Naive B cell (primary cell): ENCODE measurements at regions not wholly inside any gene's neighbourhood (a gene's known extent, or its start where the extent isn't known, plus 50 kb on each side); places are given as distances from the start of the nearest gene placed in this dataset.
"Not testable (repeated sequence)": the region's sequence is repeated elsewhere in the genome, so short reads cannot be mapped to it uniquely, and the experiment has no call there.

Experiments
- ATAC-seq, 2 donors: fragments of 150-1000 bp; cut with Tn5 transposase; 2 replicates each; pipeline ENCODE4 v1.10.0; 2021; ENCODE audit warnings: low read depth in 2 of 2, mild to moderate bottlenecking in 2 of 2, moderate library complexity in 2 of 2
- DNase-seq: peaks from one replicate; pipeline ENCODE4 v3.0.0; 2022
- H3K27ac Mint-ChIP-seq, 6 donors: one replicate each; pipeline ENCODE4 v1.8.0; 2020 to 2022; ENCODE audit warnings: mild to moderate bottlenecking in 6 of 6, mixed read lengths in 6 of 6, moderate library complexity in 5 of 6, inconsistent platforms in 2 of 6
- H3K27me3 Mint-ChIP-seq, 3 donors: one replicate each; pipeline ENCODE4 v1.8.0; 2021 to 2022; ENCODE audit warnings: mixed read lengths in 3 of 3, mild to moderate bottlenecking in 1 of 3
- H3K36me3 Mint-ChIP-seq, 2 donors: one replicate each; pipeline ENCODE4 v1.8.0; 2020 to 2022; ENCODE audit warnings: mixed read lengths in 2 of 2, inconsistent platforms in 1 of 2, mild to moderate bottlenecking in 1 of 2
- H3K4me1 Mint-ChIP-seq, 3 donors: one replicate each; pipeline ENCODE4 v1.8.0; 2020 to 2022; ENCODE audit warnings: mixed read lengths in 3 of 3, inconsistent platforms in 1 of 3, mild to moderate bottlenecking in 1 of 3, moderate library complexity in 1 of 3
- H3K4me3 Mint-ChIP-seq, 8 donors: one replicate each; pipeline ENCODE4 v1.8.0; 2020 to 2022; ENCODE audit warnings: mild to moderate bottlenecking in 8 of 8, mixed read lengths in 8 of 8, moderate library complexity in 8 of 8, inconsistent platforms in 2 of 8
- H3K9me3 Mint-ChIP-seq, 7 donors: one replicate each; pipeline ENCODE4 v1.8.0; 2020 to 2022; ENCODE audit warnings: mixed read lengths in 7 of 7, mild to moderate bottlenecking in 5 of 7, inconsistent platforms in 2 of 7, moderate library complexity in 1 of 7

DNA sequence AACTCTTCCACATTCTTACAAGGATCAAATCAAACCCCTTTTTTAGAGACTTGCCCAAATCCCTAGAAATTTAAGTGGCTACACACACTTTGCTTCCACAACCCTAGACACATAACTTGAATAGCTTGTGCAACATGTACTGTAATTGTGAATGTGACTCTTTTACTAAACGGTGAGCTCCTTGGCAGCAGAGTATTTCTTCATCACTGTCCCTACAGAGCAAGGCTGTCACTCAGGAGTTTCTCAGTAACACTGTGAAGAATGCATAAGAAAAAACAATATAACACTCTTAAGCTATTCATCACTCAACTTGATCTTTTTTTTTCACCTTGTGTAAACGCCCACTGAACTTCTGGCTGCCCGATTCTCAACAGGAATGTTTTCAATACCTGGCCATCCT, 53.8 kb upstream of the ADAMTS18 start:
- Mint-ChIP-seq H3K4me1 (no peaks in the 10 kb centered on the region), H3K36me3 (peaks cover 0 to 12% of the 10 kb centered on the region in 2 donors), H3K9me3 (peaks cover 2 to 17% (median 4%) of the 10 kb centered on the region in 7 donors), H3K27ac (no peak overlapping the region), H3K4me3 (no peak overlapping the region), H3K27me3 (peaks cover 20 to 28% (median 27%) of the 10 kb centered on the region in 3 donors)
- ATAC-seq = no peak
- DNase-seq = no peak

DNA sequence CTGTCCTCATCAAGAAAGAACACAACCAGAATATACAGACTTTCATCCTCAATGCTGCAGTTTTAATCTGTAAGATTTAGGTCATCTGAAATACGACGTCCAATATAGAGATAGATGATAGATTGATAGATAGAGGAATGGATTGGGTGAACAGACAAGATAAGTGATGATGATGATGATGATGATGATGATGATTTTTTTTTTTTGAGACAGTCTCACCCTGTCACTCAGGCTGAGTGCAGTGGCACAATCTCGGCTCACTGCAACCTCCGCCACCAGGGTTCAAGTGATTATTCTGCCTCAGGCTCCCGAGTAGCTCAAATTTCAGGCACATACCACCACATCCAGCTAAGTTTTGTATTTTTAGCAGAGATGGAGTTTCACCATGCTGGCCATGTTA, 56.3 kb upstream of the ADAMTS18 start:
- Mint-ChIP-seq H3K36me3 (peaks cover 0 to 12% of the 10 kb centered on the region in 2 donors), H3K9me3 (peaks cover 2 to 14% (median 4%) of the 10 kb centered on the region in 7 donors), H3K4me1 (no peaks in the 10 kb centered on the region), H3K4me3 (no peak overlapping the region), H3K27ac (no peak overlapping the region), H3K27me3 (peaks cover 10 to 27% (median 16%) of the 10 kb centered on the region in 3 donors)
- ATAC-seq (no peak), DNase-seq (no peak)

DNA sequence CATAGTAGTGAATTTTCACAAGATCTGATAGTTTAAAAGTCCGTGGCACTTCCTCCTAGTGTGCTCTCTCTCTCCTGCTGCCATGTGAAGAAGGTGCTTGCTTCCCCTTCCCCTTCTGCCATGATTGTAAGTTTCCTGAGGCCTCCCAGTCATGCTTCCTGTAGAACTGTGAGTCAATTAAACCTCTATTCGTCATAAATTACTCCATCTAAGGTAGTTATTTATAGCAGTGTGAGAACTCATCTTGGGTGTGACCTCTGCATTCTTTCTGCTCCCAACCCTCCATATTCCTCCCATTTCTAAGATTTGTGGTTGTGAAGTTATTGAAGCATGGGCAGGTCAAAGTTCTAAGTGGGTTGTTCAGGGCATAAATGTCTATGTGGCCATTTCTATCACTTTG, 62.1 kb upstream of the ADAMTS18 start:
- DNase-seq = no peak
- no peak for ATAC-seq
- Mint-ChIP-seq H3K27me3 (peaks cover 8 to 31% (median 19%) of the 10 kb centered on the region in 3 donors), H3K4me3 (no peak overlapping the region), H3K4me1 (no peaks in the 10 kb centered on the region), H3K9me3 (peaks cover 0 to 4% (median 0%) of the 10 kb centered on the region in 7 donors), H3K36me3 (no peaks in the 10 kb centered on the region), H3K27ac (no peak overlapping the region)

DNA sequence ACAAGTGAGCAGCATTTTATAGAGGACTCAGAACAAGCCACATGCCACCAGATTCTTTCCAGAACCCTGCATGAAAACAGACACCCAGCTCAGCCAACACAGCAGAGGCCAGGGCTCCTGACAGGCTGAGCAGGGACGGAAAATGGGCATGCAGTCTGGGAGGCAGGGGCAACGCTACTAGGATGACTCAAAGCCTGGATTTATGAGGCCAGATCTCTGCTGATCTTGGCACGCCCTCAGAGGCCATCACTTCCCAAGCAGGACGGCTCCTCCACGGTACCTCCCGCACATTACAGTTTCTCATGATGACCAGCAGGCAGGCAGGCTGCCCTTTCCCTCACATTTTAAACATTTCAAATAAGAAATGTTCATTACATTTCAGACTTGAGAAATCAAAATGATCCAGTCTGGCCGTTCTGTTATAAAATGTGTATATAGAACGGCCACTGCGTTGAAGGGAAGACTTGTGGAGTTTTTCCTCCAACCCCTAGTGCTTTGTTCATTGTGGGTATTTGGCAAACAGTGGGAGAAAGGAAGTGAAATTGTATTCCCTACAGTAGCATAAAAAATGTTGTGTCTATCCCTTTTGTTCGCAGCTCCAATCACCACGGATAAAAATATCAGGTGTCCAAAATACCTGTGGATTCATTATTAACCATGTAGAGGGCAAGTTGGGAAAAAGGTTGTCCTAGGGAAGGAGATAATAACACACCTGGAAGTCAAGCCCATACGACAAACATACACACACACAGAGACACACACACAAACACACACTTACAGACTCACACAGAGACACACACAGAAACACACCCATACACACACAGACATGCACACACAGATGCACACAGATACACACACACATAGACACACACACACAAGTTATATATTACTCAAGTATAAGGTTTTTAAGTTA, 64.8 kb upstream of the ADAMTS18 start:
- no peak for ATAC-seq
- H3K27ac Mint-ChIP-seq = peak overlapping the region in 1 of 6 donors; percentile 11
- no peak overlapping the region for H3K4me3 Mint-ChIP-seq
- no peaks in the 10 kb centered on the region for H3K4me1 Mint-ChIP-seq
- no peaks in the 10 kb centered on the region for H3K36me3 Mint-ChIP-seq
- H3K27me3 Mint-ChIP-seq = peaks cover 16 to 27% (median 23%) of the 10 kb centered on the region in 3 donors
- H3K9me3 Mint-ChIP-seq = peaks cover 0 to 9% (median 0%) of the 10 kb centered on the region in 7 donors
- no peak for DNase-seq

DNA sequence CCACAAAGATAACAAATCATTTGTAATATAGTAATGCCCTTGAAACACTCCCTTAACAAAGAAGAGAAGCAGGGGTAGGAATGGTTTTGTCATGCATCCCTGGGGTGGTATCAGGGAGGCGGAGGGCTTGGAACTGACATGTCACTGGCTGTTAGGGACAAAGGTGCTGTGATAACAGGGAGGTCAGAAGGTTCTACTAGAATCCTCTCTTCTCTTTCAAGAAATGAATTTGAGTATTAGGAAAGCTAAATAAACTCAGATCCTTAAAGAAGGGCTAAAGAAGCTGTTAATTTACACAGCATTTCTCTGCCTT, 65.4 kb upstream of the ADAMTS18 start:
- Mint-ChIP-seq H3K4me3 (no peak overlapping the region), H3K27ac (no peak overlapping the region), H3K27me3 (peaks cover 18 to 27% (median 23%) of the 10 kb centered on the region in 3 donors), H3K9me3 (peaks cover 0 to 9% (median 0%) of the 10 kb centered on the region in 7 donors), H3K4me1 (no peaks in the 10 kb centered on the region), H3K36me3 (no peaks in the 10 kb centered on the region)
- no peak for DNase-seq
- no peak for ATAC-seq

DNA sequence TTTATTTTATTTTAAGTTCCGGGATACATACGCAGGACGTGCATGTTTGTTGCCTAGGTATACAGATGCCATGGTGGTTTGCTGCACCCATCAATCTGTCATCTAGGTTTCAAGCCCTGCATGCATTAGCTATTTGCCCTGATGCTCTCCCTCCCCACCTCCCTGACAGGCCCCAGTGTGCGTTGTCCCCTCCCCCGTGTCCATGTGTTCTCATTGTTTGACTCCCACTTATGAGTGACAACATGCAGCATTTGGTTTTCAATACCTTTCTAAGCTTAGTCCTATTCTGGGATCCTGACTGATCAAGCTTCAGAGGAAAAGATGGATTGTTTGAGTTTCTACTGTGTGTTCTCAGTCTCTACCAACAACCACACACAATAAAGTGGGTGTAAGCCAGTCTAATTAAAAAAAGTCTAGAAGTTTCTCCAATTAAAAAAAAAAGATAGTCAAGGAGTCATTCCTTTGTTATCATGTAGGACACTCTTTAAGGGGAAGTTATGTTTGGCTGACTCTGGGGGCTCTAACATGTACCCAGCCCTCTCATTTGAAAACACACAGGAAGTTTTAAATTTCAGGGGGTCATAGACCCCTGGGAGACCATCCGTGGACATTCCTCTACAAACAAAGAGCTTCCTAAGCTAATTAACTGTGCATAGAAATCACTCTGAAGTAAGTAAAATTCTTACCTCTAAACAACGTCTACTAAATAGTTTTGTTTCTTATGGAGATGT, 66.3 kb upstream of the ADAMTS18 start:
- Mint-ChIP-seq H3K27ac (no peak overlapping the region), H3K36me3 (no peaks in the 10 kb centered on the region), H3K4me3 (no peak overlapping the region), H3K4me1 (no peaks in the 10 kb centered on the region), H3K27me3 (peaks cover 18 to 27% (median 23%) of the 10 kb centered on the region in 3 donors), H3K9me3 (peaks cover 0 to 9% (median 0%) of the 10 kb centered on the region in 7 donors)
- DNase-seq (no peak), ATAC-seq (no peak)

DNA sequence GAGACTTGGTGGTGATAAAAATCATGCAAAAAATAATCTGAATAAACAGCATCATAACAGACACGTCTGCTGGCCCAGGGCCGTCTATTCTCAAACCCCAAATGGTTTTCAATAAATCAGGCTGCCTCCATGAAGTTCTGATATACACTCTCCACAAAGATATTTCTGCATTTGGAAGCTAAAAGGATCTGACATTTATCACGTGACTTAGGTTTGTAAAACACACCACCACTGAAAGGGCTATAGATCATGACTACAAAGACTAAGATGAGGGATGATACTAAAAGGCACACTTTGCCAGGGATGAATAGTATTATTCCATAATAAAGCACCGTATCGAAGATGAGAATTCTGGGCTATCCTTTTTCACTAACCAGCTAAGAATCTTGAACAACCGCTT, 67.6 kb upstream of the ADAMTS18 start:
- Mint-ChIP-seq H3K27ac (peak overlapping the region in 1 of 6 donors; percentile 2), H3K9me3 (peaks cover 0 to 4% (median 0%) of the 10 kb centered on the region in 7 donors), H3K27me3 (peaks cover 15 to 27% (median 21%) of the 10 kb centered on the region in 3 donors), H3K36me3 (no peaks in the 10 kb centered on the region), H3K4me3 (no peak overlapping the region), H3K4me1 (no peaks in the 10 kb centered on the region)
- ATAC-seq (no peak), DNase-seq (no peak)

DNA sequence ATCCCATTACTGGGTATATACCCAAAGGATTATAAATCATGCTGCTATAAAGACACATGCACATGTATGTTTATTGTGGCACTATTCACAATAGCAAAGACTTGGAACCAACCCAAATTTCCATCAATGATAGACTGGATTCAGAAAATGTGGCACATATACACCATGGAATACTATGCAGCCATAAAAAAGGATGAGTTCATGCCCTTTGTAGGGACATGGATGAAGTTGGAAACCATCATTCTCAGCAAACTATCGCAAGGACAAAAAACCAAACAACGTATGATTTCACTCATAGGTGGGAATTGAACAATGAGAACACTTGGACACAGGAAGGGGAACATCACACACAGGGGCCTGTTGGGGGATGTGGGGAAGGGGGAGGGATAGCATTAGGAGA, 71.7 kb upstream of the ADAMTS18 start:
- H3K4me1 Mint-ChIP-seq, H3K27ac Mint-ChIP-seq, H3K36me3 Mint-ChIP-seq, DNase-seq, ATAC-seq, H3K4me3 Mint-ChIP-seq, H3K9me3 Mint-ChIP-seq: not testable (repeated sequence)
- H3K27me3 Mint-ChIP-seq = peaks cover 0 to 15% (median 14%) of the 10 kb centered on the region in 3 donors

DNA sequence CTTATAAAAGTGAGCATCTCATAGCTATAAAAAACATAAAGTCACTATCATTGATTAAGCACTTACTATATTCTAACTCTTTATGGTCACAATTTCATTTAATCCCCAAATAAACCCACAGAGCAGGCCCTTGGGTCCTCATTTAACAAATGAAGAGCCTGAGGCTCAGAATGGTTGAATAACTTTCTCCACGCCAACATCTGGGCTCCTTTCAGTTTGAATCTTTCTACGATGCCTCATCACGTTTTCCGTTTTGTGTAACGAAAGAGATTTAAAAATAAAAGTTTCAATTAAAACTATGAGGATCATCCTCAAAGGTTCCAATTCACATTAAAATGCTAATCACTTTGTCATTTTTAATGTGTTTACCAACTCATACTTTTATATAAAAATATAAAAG, 74.2 kb upstream of the ADAMTS18 start:
- no peak for ATAC-seq
- no peak overlapping the region for H3K27ac Mint-ChIP-seq
- H3K36me3 Mint-ChIP-seq = no peaks in the 10 kb centered on the region

DNA sequence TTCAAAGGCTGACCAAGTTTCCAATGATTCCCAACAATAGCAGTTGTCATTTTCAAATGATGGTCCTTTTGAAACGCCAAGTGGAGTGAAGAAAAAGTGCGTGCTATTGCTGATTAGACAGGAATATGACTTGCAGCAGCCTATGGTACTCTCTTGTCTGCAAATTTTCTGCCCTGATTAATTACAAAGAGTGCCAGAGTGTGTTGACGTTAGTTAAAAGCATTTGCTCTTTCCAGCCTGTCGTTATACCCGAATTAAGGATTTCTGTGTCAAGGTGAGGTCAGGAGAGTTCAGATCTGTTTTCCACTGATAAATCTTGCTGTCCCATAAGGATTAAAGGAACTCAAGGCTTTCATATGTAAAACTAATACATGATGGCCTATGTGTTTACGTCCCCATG, 75.0 kb upstream of the ADAMTS18 start:
- Mint-ChIP-seq H3K4me1 (no peaks in the 10 kb centered on the region), H3K27me3 (peaks cover 0 to 15% (median 11%) of the 10 kb centered on the region in 3 donors), H3K9me3 (peaks cover 0 to 2% (median 0%) of the 10 kb centered on the region in 7 donors), H3K4me3 (no peak overlapping the region), H3K36me3 (no peaks in the 10 kb centered on the region), H3K27ac (no peak overlapping the region)
- ATAC-seq (no peak), DNase-seq (no peak)

More for the DNA sequence above, 74.2 kb upstream of the ADAMTS18 start:
- H3K27me3 Mint-ChIP-seq = peaks cover 0 to 20% (median 11%) of the 10 kb centered on the region in 3 donors
- H3K4me1 Mint-ChIP-seq = no peaks in the 10 kb centered on the region
- peaks cover 0 to 2% (median 0%) of the 10 kb centered on the region in 7 donors for H3K9me3 Mint-ChIP-seq
- DNase-seq = no peak
- no peak overlapping the region for H3K4me3 Mint-ChIP-seq

DNA sequence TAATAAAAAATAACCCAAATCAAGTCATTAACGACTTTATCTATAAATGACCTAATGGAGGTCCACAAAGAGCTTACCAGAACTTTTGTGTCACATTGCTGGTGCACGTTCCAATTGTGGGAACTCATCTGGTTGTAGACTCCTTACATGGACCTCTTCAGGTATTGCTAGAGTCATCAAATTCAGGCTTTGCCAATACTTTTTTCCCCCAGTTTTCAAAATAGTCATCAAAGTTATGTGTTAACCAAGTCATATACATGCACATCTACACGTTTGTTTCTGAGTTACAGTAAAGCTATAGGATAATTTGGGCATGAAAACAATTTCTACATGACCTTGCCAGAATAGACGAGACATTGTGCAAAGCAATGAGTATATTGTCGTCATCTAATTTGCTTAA, 76.2 kb upstream of the ADAMTS18 start:
- Mint-ChIP-seq H3K4me3 (no peak overlapping the region), H3K27me3 (peaks cover 0 to 14% (median 11%) of the 10 kb centered on the region in 3 donors), H3K27ac (no peak overlapping the region), H3K9me3 (peaks cover 0 to 2% (median 0%) of the 10 kb centered on the region in 7 donors), H3K36me3 (no peaks in the 10 kb centered on the region), H3K4me1 (no peaks in the 10 kb centered on the region)
- DNase-seq (no peak), ATAC-seq (no peak)

DNA sequence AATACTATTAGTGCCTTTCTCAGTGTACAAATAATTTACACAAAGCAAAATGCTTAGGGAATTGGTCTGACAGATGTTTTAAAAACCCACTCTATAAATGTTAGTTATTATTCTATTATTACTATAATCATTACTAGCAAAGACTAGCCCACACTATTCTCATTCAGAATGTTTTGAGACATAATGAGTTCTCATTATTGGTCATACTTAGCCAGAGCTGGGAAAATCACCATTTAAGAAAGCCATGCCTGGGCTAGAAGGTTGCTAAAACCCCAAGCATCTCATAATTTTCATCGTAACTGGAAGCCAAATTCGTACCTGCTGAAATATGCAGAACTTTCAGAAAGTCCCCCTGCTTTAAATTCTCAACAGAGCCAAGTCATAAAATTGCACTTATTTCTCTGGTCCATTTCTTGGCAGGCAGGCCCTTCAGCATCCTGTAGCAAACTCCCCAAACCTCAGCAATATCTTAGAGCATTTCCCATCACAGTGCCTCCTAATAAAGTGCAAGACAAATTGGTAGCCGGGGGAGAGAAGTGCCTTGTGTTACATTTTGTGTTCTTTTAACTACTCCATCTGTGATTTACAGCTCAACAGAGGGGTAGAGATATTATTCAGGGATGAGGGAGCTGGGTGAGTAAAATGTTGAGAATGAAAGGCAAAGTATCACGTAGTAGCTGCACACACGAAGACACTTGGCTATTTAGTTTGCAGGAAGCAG, 79.8 kb upstream of the ADAMTS18 start:
- Mint-ChIP-seq H3K27ac (no peak overlapping the region), H3K27me3 (peaks cover 0 to 15% (median 14%) of the 10 kb centered on the region in 3 donors), H3K4me3 (no peak overlapping the region), H3K36me3 (no peaks in the 10 kb centered on the region), H3K4me1 (no peaks in the 10 kb centered on the region), H3K9me3 (peaks cover 0 to 2% (median 0%) of the 10 kb centered on the region in 7 donors)
- ATAC-seq (no peak), DNase-seq (no peak)

DNA sequence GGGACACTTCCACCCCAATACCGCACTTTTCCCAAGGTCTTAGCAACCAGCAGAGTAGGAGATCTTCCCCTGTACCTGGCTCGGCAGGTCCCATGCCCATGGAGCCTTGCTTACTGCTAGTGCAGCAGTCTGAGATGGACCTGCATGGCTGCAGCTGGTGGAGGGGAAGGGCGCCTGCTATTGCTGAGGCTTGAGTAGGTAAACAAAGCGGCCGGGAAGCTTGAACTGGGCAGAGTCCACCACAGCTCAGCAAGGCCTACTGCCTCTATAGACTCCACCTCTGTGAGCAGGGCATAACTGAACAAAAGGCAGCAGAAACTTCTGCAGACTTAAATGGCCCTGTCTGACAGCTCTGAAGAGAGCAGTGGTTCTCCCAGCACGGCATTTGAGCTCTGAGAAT, 90.4 kb upstream of the ADAMTS18 start:
- not testable (repeated sequence) for ATAC-seq, H3K4me1 Mint-ChIP-seq, H3K27ac Mint-ChIP-seq, DNase-seq, H3K4me3 Mint-ChIP-seq
- Mint-ChIP-seq H3K27me3 (peaks cover 0 to 15% (median 6%) of the 10 kb centered on the region in 3 donors), H3K9me3 (peaks cover 6 to 37% (median 18%) of the 10 kb centered on the region in 7 donors), H3K36me3 (peaks cover 0 to 11% of the 10 kb centered on the region in 2 donors)
